Mammary epithelial cell (primary cell): ENCODE measurements at regions not wholly inside any gene's neighbourhood (a gene's known extent, or its start where the extent isn't known, plus 50 kb on each side); places are given as distances from the start of the nearest gene placed in this dataset.

ENCODE experiments used
- CTCF ChIP-seq, 2 donors: IDR thresholded peaks in 1 of 2; conservative IDR thresholded peaks in 1 of 2; 2 replicates each; pipeline ENCODE4 v1.5.1; 2011 to 2012; ENCODE audit warnings: inconsistent platforms in 2 of 2, low read length in 2 of 2, mild to moderate bottlenecking in 2 of 2, control low read depth in 1 of 2, low read depth in 1 of 2; ENCODE audit not compliant: insufficient read depth in 1 of 2; ENCODE audit errors: extremely low read depth in 1 of 2
- EZH2 ChIP-seq: IDR thresholded peaks from 2 replicates; pipeline ENCODE4 v1.6.1; 2012; ENCODE audit warnings: low read length, inconsistent platforms, borderline replicate concordance

- no peak for TF ChIP-seq CTCF (conservative IDR thresholded peaks at IDR 0.05 in 1 of 2, IDR thresholded peaks at IDR 0.05 in 1 of 2; ENCODE audit: extremely low read depth in 1 of 2, insufficient read depth in 1 of 2, low read depth in 1 of 2, low read length in 2 of 2)
- no peak for TF ChIP-seq EZH2
Observed at GRCh38 chr1:168788258-168788657, 59.3 kb upstream of the DPT start.
